ENCODE measurements at regions not wholly inside any gene's neighbourhood (a gene's known extent, or its start where the extent isn't known, plus 50 kb on each side); places are given as distances from the start of the nearest gene placed in this dataset.

DNA sequence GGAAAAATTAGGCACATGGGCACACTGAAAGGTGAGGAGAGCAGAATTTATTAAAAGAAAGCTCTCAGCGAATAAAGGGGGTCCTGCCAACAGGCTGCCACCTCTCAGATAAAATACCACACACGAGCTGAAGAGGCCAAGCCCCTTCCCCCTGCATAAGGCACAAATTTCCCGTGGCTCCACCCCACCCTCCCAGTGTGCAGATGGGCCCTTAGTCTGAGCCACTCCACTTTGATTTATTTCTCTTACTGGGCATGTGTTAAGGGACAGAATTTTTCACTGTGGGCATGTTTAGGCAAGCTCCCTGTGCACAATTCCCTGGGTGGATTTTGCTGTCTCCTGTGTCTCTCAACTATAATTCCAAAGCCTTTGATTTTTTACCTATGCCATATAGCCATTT lies 409.8 kb downstream of the TBL1XR1 start:
- Histone ChIP-seq H3K9me3 (replicated peaks in 1 of 3) (no peaks in the 10 kb centered on the region), H3K4me3 (no peak overlapping the region), H3K36me3 (replicated peaks in 1 of 2) (no peaks in the 10 kb centered on the region), H3K4me1 (replicated peaks in 1 of 2) (no peaks in the 10 kb centered on the region), H3K27me3 (no peaks in the 10 kb centered on the region), H3K27ac (no peak overlapping the region)
- TF ChIP-seq POLR2A (IDR thresholded peaks at IDR 0.05), result no peak
- TF ChIP-seq, protein P1, sequence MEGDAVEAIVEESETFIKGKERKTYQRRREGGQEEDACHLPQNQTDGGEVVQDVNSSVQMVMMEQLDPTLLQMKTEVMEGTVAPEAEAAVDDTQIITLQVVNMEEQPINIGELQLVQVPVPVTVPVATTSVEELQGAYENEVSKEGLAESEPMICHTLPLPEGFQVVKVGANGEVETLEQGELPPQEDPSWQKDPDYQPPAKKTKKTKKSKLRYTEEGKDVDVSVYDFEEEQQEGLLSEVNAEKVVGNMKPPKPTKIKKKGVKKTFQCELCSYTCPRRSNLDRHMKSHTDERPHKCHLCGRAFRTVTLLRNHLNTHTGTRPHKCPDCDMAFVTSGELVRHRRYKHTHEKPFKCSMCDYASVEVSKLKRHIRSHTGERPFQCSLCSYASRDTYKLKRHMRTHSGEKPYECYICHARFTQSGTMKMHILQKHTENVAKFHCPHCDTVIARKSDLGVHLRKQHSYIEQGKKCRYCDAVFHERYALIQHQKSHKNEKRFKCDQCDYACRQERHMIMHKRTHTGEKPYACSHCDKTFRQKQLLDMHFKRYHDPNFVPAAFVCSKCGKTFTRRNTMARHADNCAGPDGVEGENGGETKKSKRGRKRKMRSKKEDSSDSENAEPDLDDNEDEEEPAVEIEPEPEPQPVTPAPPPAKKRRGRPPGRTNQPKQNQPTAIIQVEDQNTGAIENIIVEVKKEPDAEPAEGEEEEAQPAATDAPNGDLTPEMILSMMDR (IDR thresholded peaks at IDR 0.05), result no peak
- no peak for DNase-seq
- WGBS, 4 donors, result 49 to 65% (median 58%) methylated on average over 3 of the region's 3 CpGs
- intact Hi-C loops (cut with DNase I), result no loop called here

DNA sequence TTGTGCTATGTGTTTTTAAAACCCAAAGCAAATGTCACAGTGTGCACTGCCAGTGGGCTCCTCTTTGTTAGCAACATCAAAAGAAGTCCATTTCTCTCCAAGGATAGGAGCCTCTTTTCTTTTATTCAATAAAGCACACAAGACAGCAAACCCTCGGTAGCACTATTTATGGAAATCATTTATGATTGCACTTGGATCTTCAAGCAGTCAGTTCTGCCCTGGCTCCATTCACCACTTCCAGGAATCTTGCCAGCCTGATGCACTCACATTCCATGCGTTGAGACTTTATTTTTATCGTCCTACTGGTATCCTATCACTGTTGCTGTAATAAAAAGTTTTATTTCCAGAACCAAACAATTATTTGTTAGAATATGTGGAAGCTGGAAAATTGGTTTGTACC lies 412.1 kb downstream of the TBL1XR1 start:
- Histone ChIP-seq H3K4me3 (no peak overlapping the region), H3K36me3 (replicated peaks in 1 of 2) (no peaks in the 10 kb centered on the region), H3K4me1 (replicated peaks in 1 of 2) (no peaks in the 10 kb centered on the region), H3K27me3 (no peaks in the 10 kb centered on the region), H3K27ac (no peak overlapping the region), H3K9me3 (replicated peaks in 1 of 3) (no peaks in the 10 kb centered on the region)
- TF ChIP-seq, protein P1 (IDR thresholded peaks at IDR 0.05), result no peak
- intact Hi-C loops (cut with DNase I), result no loop called here
- WGBS, 4 donors, result 54 to 62% (median 57%) methylated on average over 3 of the region's 3 CpGs
- no peak for DNase-seq

DNA sequence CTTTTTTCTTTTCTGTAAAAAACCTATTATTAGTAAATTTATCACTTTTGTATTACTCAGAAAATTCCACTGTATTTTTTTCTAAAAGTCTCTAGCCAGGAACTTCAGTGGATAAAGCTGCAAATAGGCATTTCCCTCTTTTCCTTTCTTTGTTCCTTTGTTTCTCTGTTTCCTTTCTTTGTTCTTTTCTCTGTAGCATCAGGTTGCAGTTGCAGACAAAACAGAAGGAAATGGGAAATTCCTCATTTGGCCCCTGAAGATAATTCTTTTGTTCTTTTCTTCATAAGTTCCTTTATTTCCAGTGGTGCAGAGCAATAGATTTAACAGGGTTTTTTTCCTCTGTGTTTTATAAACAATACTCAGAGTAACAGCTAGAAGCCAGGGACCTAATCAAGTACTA lies 416.5 kb downstream of the TBL1XR1 start:
- TF ChIP-seq POLR2A (IDR thresholded peaks at IDR 0.05), result no peak
- TF ChIP-seq, protein P1 (IDR thresholded peaks at IDR 0.05), result no peak
- H3K36me3 ChIP-seq (replicated peaks in 1 of 2), result no peaks in the 10 kb centered on the region
- no peak for DNase-seq
- no peaks in the 10 kb centered on the region for H3K4me1 ChIP-seq (replicated peaks in 1 of 2)
- no peak overlapping the region for H3K4me3 ChIP-seq
- intact Hi-C loops (cut with DNase I), result no loop called here
- H3K9me3 ChIP-seq (replicated peaks in 1 of 3), result no peaks in the 10 kb centered on the region
- H3K27me3 ChIP-seq, result no peaks in the 10 kb centered on the region
- no peak overlapping the region for H3K27ac ChIP-seq

DNA sequence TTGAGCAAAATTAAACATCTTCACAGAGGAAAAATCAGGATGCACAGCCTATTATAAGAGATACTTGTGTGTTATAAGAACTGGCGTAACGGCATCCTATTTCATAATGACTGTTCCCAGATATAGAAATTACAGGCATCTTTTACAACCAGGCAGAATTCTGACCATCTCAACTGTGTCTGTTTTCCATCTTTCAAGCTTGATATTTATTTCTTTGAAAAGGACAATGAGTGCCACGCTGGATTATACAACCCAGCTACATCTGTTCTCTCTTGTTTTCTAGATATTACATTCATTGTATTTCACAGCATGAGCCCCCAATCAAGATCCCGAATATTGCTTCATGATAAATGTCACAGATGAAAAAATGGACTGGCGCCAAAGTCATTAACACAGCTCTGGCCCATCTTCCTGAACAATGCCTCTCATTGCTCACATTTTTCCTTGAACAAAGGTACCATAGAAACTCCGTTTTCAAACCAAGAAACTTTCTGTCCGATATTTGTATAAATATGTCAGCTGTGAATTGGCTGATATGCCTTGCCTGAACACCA lies 420.6 kb downstream of the TBL1XR1 start:
- intact Hi-C loops (cut with DNase I), result no loop called here
- Histone ChIP-seq H3K27me3 (no peaks in the 10 kb centered on the region), H3K27ac (no peak overlapping the region), H3K4me3 (no peak overlapping the region), H3K36me3 (replicated peaks in 1 of 2) (no peaks in the 10 kb centered on the region), H3K4me1 (replicated peaks in 1 of 2) (no peaks in the 10 kb centered on the region), H3K9me3 (replicated peaks in 1 of 3) (no peaks in the 10 kb centered on the region)
- TF ChIP-seq POLR2A (IDR thresholded peaks at IDR 0.05), result no peak
- TF ChIP-seq, protein P1 (IDR thresholded peaks at IDR 0.05), result no peak
- DNase-seq, result no peak
- 68 to 80% (median 76%) methylated on average over 7 of the region's 7 CpGs for WGBS, 4 donors
